Thyroid gland (tissue), 4 donors: ENCODE measurements at regions not wholly inside any gene's neighbourhood (a gene's known extent, or its start where the extent isn't known, plus 50 kb on each side); places are given as distances from the start of the nearest gene placed in this dataset.

Experiments used
- DNase-seq, 2 donors: peaks; one replicate each; pipeline ENCODE4 v3.0.0-alpha.2; 2019
- H3K27ac ChIP-seq, 3 donors: fragments of 200-600 bp; sonication (generic); 1 replicate in 2 of 3; 2 replicates in 1 of 3; pipeline ENCODE4 v1.5.1; 2016 to 2019; ENCODE audit warnings: mild to moderate bottlenecking in 1 of 3, moderate library complexity in 1 of 3
- H3K27me3 ChIP-seq: fragments of 200-600 bp; sonication (generic); one replicate; pipeline ENCODE4 v1.5.1; 2019
- H3K36me3 ChIP-seq, 2 donors: fragments of 200-600 bp; sonication (generic); one replicate each; pipeline ENCODE4 v1.5.1; 2016 to 2019
- H3K4me1 ChIP-seq, 2 donors: fragments of 200-600 bp; sonication (generic); one replicate each; pipeline ENCODE4 v1.5.1; 2017 to 2019
- H3K4me3 ChIP-seq, 3 donors: fragments of 200-600 bp; sonication (generic); replicated peaks in 1 of 3; 1 replicate in 2 of 3; 2 replicates in 1 of 3; pipeline ENCODE4 v1.5.1; 2016; ENCODE audit warnings: mild to moderate bottlenecking in 1 of 3
- H3K9me3 ChIP-seq: fragments of 200-600 bp; sonication (generic); one replicate; pipeline ENCODE4 v1.5.1; 2017
- CTCF ChIP-seq, 6 experiments: fragments of 200-600 bp in 3 of 6; fragments of 450-650 bp in 3 of 6; sonication (generic) in 3 of 6; IDR thresholded peaks; one replicate each; pipeline ENCODE4 v1.5.1; 2016 to 2019; ENCODE audit warnings: antibody characterized with exemption in 6 of 6, mild to moderate bottlenecking in 2 of 6, inconsistent platforms in 1 of 6, moderate library complexity in 1 of 6
- POLR2A ChIP-seq, 2 donors: fragments of 450-650 bp; IDR thresholded peaks; one replicate each; pipeline ENCODE4 v1.6.1; 2017; ENCODE audit warnings: antibody characterized with exemption in 2 of 2, mild to moderate bottlenecking in 2 of 2, moderate library complexity in 1 of 2
- WGBS, 2 donors: methylation state at CpG; one replicate each; pipeline ENCODE4 v1.1.5; 2017; 5-methylcytosine and 5-hydroxymethylcytosine counted together
- intact Hi-C: fragments of 100-400 bp; cut with DNase I; formaldehyde crosslinking; loops from one replicate; pipeline ENCODE4 v1.15.1; 2023

- no peak for TF ChIP-seq CTCF (IDR thresholded peaks at IDR 0.05)
- TF ChIP-seq POLR2A (IDR thresholded peaks at IDR 0.05) = no peak
- DNase-seq = no peak
- Histone ChIP-seq H3K27me3 (no peaks in the 10 kb centered on the region), H3K9me3 (no peaks in the 10 kb centered on the region), H3K36me3 (no peaks in the 10 kb centered on the region), H3K4me3 (no peak overlapping the region), H3K4me1 (no peaks in the 10 kb centered on the region), H3K27ac (no peak overlapping the region)
- intact Hi-C loops = no loop called here
- 57 to 84% methylated on average over 6 of the region's 6 CpGs for WGBS, 2 donors
Measured at GRCh38 chr2:222127660-222128059, 171.1 kb downstream of the PAX3 start.

GRCh38 chr2:222120933-222121332, 177.9 kb downstream of the PAX3 start:
- Histone ChIP-seq H3K27me3 (no peaks in the 10 kb centered on the region), H3K9me3 (no peaks in the 10 kb centered on the region), H3K27ac (no peak overlapping the region), H3K36me3 (no peaks in the 10 kb centered on the region), H3K4me3 (no peak overlapping the region), H3K4me1 (no peaks in the 10 kb centered on the region)
- intact Hi-C loops = no loop called here
- DNase-seq = no peak
- no peak for TF ChIP-seq CTCF (IDR thresholded peaks at IDR 0.05)
- TF ChIP-seq POLR2A (IDR thresholded peaks at IDR 0.05) = no peak

GRCh38 chr2:222115296-222115695, 183.5 kb downstream of the PAX3 start:
- TF ChIP-seq POLR2A (IDR thresholded peaks at IDR 0.05) = no peak
- no peak for TF ChIP-seq CTCF (IDR thresholded peaks at IDR 0.05)
- intact Hi-C loops = no loop called here
- Histone ChIP-seq H3K27me3 (no peaks in the 10 kb centered on the region), H3K9me3 (no peaks in the 10 kb centered on the region), H3K27ac (no peak overlapping the region), H3K4me3 (no peak overlapping the region), H3K36me3 (no peaks in the 10 kb centered on the region), H3K4me1 (no peaks in the 10 kb centered on the region)
- DNase-seq = no peak
- WGBS, 2 donors = 89 to 99% methylated on average over 3 of the region's 3 CpGs

- Histone ChIP-seq H3K4me3 (no peak overlapping the region), H3K36me3 (no peaks in the 10 kb centered on the region), H3K27ac (no peak overlapping the region), H3K4me1 (no peaks in the 10 kb centered on the region), H3K9me3 (no peaks in the 10 kb centered on the region), H3K27me3 (no peaks in the 10 kb centered on the region)
- intact Hi-C loops = no loop called here
- no peak for DNase-seq
- TF ChIP-seq CTCF (IDR thresholded peaks at IDR 0.05) = no peak
- TF ChIP-seq POLR2A (IDR thresholded peaks at IDR 0.05) = no peak
- WGBS, 2 donors = 80 to 84% methylated on average over 4 of the region's 4 CpGs
Measured at GRCh38 chr2:222108957-222109585, 189.7 kb downstream of the PAX3 start.

GRCh38 chr2:222108497-222108896, 190.3 kb downstream of the PAX3 start:
- TF ChIP-seq POLR2A (IDR thresholded peaks at IDR 0.05) = no peak
- TF ChIP-seq CTCF (IDR thresholded peaks at IDR 0.05) = no peak
- intact Hi-C loops = no loop called here

More at GRCh38 chr2:222108497-222108896, 190.3 kb downstream of the PAX3 start:
- H3K4me1 ChIP-seq = no peaks in the 10 kb centered on the region
- 69 to 78% methylated on average over 3 of the region's 3 CpGs for WGBS, 2 donors
- H3K4me3 ChIP-seq = no peak overlapping the region
- H3K9me3 ChIP-seq = no peaks in the 10 kb centered on the region
- no peak overlapping the region for H3K27ac ChIP-seq
- no peaks in the 10 kb centered on the region for H3K27me3 ChIP-seq
- no peak for DNase-seq
- no peaks in the 10 kb centered on the region for H3K36me3 ChIP-seq
